Hematopoietic multipotent progenitor cell treated with erythropoietin and hydrocortisone succinate and interleukin-3 and kit ligand, for 15 days (in vitro differentiated cells): ENCODE measurements at regions not wholly inside any gene's neighbourhood (a gene's known extent, or its start where the extent isn't known, plus 50 kb on each side); places are given as distances from the start of the nearest gene placed in this dataset.

Experiments used
- DNase-seq: peaks from one replicate; pipeline ENCODE4 v3.0.0-alpha.2; 2015; ENCODE audit warnings: low spot score

DNA sequence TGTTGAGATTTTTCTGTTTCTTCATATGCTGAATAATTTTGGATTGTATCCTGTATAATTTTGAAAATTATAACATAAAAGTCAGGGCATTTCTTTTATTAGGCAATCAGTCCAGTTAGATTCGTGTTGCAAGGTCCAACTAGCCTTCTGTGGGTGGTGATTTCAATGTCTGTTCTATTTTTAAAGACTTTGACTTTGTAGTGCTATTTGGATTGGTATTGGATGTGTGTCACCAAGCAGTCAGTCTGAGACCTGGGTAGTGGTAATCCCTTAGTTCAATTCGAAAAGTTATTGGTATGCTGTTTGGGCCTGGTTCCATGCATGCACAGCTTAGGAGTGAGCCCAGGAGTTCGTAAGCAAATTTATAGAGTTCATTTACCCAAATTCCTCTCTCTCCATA lies 82.2 kb downstream of the EPDR1 start:
- DNase-seq = no peak

DNA sequence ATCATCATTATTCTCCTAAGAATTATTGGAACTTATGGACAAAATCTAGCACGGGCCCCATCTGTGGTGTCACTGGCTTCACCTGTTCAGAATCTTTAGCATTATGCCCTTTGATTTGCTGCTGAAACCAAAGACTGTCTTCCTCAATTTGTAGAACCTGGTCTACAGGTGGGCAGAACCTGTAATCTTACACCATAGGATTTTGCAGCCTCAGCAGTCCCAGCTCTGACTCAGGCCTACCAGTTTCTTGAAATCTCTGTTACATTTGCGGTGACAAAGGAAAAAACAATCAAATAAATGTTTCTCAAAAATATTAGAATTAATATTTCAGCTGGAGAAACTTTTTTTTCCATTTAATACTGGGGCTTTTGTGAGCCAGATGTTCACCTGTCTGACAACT lies 86.1 kb downstream of the EPDR1 start:
- no peak for DNase-seq

GRCh38 chr7:38007096-38007495 lies 86.7 kb downstream of the EPDR1 start:
- no peak for DNase-seq

GRCh38 chr7:38013246-38013645 lies 92.8 kb downstream of the EPDR1 start:
- no peak for DNase-seq

GRCh38 chr7:38016567-38016966 lies 96.1 kb downstream of the EPDR1 start:
- no peak for DNase-seq

DNA sequence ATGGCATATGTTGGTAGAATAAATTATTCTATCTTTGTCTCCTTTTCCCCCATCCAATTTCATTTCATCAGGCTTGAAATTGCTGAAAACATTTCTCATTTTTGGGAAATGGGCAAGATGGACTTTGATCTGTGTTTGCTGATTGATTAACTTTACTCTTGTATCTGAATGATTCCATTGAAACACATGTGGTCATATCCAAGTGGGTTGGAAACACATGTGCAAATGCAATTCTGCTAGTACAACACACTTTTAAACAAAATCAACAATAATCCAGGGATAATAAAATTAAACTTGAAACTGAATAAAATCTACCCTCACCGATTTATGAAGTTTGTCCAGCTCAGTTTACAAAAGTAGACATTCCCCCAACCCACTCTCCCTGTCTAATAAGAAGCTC lies 96.9 kb downstream of the EPDR1 start:
- DNase-seq = no peak

DNA sequence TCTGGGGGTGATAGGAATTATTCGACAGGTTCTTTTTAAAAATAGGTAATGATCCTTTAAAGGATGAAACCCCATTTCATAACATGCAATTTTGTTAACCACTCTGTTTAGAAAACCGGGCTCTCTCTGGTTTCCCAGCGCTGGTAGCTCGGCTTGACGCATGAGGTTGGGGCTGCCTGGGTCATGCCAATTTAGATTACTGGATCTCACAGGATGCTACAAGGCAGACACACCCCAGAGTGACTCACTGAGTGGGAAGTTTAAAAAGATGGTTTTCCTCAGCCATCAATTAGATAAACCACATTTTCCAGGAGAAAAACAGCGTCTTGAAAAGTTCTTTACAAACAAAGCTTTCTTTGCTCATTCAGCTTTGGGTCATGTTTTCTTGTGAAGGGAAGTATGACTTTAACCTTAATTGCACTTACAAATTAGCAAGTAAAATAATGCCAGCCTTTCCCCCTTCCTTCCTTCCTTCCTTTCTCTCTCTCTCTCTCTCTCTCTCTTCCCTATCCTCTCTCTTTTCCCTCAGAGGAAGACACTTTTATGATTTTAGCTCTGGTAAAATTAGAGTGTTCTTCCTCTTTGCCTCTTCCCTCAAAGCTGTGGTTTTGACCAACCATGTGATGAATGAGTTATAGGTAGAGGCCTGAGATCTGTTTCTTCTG lies 99.8 kb downstream of the EPDR1 start:
- no peak for DNase-seq

- no peak for DNase-seq
Observed at GRCh38 chr7:38021892-38022291, 101.5 kb downstream of the EPDR1 start.

DNA sequence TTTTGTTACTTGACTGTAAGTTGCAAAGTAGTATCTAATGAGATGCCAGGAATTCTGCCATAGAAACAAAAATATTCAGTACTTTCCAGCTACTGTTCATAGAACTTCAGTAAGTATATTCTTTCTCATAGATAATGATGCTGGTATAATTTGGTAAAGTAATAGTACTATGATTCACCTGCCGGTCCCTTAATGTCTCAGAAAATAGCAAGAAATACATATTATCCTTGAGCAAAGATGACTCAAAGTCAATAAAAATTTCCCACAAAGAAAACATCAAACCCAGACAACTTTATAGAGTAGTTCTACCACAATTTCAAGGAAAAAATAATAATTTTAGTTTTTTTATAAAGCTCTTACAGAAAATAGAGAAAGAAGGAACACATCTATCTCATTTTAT lies 105.4 kb downstream of the EPDR1 start:
- DNase-seq = no peak

DNA sequence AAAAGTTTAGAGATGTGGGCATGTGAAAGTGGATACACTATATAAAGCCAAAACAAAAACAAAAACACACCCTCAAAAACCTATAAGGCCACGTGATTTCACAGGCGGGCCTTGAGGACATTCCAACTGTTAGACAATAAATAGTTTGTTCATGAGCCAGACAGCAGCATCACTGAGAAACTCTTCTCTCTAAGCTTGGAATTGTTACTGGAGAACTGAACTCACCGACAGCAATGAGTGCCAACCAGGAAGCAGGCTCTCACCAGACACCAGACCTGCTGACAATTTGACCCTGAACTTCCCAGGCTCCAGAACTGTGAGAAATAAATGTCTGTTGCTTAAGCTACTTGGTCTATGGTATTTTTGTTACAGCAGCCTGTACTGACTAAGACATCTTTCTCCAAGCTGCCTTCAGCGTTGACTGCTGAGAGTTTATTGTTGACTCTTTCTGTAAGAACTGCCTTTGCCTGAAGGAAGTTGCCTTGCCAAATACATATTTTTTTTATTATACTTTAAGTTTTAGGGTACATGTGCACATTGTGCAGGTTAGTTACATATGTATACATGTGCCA lies 107.5 kb downstream of the EPDR1 start:
- DNase-seq = no peak

GRCh38 chr7:38034062-38034908 lies 113.8 kb downstream of the EPDR1 start:
- no peak for DNase-seq

DNA sequence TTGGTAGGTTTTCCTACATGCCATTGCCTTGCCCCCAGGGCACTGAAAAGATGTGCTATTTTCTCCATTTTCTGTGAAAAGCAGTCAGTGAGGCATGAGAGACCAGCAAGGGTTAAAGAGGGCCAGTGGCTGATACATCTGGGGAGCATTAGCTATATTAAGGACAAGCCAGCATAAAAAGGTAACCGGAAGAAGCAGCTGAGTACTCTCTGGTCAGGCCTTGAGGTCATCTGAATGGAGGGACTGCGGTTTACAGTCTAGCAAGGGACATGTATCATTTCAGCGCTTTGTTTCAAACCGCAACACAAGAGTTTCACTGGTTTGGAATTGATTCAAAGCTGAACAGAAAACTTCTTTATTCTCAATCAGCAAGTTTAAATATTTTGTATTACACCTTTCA lies 120.4 kb downstream of the EPDR1 start:
- DNase-seq = no peak

- DNase-seq = no peak
Observed at GRCh38 chr7:38049679-38050078, 128.4 kb upstream of the STARD3NL start.

- DNase-seq = no peak
Observed at GRCh38 chr7:38051311-38051710, 126.7 kb upstream of the STARD3NL start.

GRCh38 chr7:38051786-38052185 lies 126.3 kb upstream of the STARD3NL start:
- DNase-seq = no peak

DNA sequence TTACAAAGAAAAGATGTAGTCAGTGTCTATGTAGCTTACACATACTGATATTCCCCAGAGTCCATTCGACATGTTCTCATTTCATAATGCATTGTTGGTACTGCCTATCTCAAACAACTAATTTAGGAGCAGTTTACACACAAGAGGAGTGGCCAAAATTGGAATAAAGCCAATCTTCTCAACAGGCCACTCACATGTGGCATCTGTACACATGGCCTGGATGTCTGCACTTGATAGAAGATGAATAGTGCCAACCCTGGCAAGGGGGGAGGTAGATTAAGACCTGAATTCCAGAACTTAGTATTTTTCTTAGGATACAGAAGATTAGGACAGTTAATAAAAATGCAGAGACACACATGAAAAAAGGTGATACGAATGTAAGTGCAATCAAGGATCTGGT lies 125.3 kb upstream of the STARD3NL start:
- peak; percentile 5 for DNase-seq

DNA sequence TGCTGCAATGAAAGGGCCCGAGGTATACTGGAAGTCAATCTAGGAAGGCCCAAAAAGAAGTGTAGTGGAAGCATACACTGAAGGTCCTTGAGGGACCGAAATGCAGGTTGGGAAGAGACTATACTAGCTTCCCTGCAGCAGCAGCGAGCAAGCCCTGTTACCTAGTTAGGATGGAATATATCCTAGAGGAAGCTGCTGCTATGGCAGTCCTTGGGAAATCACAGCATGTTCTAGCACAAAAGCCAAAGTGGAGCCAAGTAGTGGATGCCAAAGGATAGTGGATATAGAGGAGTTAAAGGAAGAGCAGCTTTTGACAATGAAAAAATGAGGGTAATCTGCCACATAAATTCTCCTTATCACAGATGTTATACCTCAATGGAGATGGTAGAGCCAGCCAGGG lies 123.8 kb upstream of the STARD3NL start:
- no peak for DNase-seq

DNA sequence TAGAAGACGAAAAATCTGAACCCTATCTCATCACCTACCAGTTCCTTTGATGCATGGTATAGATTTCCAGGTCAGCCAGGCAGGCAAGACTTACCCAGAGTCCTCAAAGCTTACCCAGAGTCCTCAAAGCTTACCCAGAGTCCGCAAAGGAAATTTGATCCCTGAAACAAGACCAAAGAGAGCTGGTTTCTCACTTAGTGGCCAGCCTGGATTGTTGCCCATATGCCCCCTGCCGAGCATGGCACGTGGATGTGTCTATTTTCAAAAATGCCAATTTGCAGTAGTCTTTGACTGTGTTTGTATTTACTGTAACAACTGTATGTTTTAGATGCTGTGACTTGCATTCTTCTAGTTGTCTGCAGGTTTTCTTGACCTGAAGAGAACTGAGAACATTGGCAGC lies 120.2 kb upstream of the STARD3NL start:
- DNase-seq = no peak

DNA sequence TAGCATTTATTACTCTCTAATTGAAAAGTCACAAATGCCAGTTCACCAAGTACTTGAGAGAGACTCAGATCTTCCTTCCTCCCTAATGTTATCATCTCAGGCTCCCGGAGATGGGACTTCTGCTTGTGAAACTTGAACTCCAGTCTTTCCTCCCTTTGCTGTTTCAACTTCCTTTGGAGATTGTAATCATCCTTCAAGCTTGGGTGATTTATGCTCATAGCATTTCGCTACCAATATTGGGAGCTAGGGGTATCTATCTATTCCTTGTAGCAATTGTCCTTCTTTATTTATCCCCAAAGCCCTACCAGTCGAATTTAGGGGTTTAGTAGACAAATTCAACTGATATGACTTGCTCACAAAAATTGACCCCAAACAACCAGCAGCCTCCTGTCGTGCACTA lies 117.9 kb upstream of the STARD3NL start:
- no peak for DNase-seq

DNA sequence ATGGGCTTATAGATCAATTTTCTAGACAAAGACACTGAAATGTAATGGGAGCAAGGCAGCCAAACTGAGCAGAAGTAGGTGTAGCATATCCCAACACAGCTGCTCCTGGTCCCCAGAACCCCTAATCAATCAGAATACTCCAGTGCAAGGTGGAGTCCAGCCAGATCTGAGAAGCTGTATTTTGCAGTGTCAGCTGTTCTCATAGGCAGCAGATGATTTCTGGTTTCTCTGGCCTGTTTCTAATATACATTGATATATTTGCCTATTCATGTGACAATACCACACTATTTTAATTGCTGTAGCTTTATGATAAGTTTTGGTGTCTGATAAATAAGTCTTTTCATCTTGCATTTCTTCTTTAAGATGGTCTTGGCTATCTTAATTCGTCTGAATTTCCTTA lies 117.4 kb upstream of the STARD3NL start:
- DNase-seq = no peak

DNA sequence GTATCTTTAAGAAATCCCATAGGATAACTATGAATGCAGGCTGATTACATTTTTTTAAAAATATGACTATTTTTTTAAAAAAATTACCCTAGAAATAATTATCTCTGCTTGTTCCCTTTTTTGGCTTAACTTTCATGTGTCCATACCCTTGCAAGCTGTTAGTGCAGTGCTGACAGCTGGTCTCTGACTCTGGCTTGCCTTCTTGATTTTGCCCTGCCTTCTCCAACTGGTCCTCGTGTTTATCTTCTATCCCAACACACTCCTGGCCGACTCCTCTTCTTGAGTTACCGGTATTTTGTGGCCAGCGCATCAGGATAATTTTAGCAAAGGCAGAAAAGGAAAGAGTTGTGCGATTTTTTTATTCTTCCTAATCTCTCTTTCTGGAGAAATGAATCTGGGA lies 111.7 kb upstream of the STARD3NL start:
- no peak for DNase-seq

GRCh38 chr7:38068461-38068860 lies 109.6 kb upstream of the STARD3NL start:
- no peak for DNase-seq

DNA sequence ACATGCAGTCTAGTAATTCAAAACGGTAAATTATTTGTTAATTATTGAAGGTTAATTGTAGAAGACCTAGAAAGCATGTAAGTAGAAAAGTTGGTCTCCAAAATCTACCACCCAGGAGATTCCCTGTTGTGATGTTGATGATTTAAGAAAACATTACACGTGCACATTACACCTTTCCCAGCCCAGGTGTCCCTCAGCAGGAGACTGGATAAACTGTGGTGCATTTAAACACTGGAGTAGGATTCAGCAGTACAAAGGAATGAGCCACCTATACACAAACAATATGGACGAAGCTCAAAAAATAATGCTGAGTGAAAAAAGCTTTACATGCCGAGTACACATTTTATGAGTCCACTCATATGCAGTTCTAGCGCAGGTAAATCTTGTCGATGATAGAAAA lies 109.0 kb upstream of the STARD3NL start:
- DNase-seq = no peak
